ENCODE measurements at regions not wholly inside any gene's neighbourhood (a gene's known extent, or its start where the extent isn't known, plus 50 kb on each side); places are given as distances from the start of the nearest gene placed in this dataset.

DNA sequence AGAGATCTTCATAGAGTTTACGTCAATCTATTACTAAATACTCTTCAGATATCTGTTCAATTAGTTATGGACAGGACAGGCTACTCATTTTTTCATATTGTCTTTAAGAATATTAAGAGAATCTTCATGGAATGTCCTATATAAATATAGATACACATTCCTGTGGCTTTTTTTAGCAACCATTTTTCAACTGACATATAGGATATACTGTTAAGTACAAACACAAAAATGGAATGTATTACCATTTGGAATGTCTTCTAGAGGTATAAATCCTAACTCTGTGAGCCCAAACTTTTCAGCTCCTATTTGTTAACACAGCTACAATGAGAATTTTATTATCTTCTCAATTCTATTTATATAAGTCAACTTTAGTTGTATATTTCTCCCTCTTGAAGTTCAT is 239.6 kb upstream of the DEFB112 start:
- Histone ChIP-seq H2BK15ac (ENCODE audit: low read length) (no peak overlapping the region), H3K4me2 (ENCODE audit: insufficient read depth, low read length, poor library complexity, severe bottlenecking) (no peak overlapping the region), H3K27ac (replicated peaks; ENCODE audit: low read length) (no peak overlapping the region), H3K9me3 (replicated peaks in 1 of 2; ENCODE audit: control insufficient read depth in 2 of 2, insufficient read depth in 1 of 2, low read depth in 1 of 2, low read length in 2 of 2) (no peaks in the 10 kb centered on the region), H2BK120ac (ENCODE audit: low read depth, low read length) (no peak overlapping the region), H3K4ac (ENCODE audit: low read length) (no peak overlapping the region), H3K36me3 (replicated peaks in 1 of 2; ENCODE audit: control insufficient read depth in 2 of 2, insufficient read depth in 2 of 2, low read length in 2 of 2) (no peaks in the 10 kb centered on the region), H4K91ac (ENCODE audit: low read depth, low read length, poor library complexity) (no peak overlapping the region), H3K14ac (ENCODE audit: low read length) (no peak overlapping the region), H2AFZ (ENCODE audit: low read length) (no peak overlapping the region), H3K9ac (ENCODE audit: low read depth, low read length, poor library complexity) (no peak overlapping the region), H3K4me1 (ENCODE audit: control insufficient read depth in 2 of 2, insufficient read depth in 1 of 2, low read depth in 1 of 2, low read length in 2 of 2) (no peaks in the 10 kb centered on the region), H2AK5ac (ENCODE audit: low read depth, low read length) (no peak overlapping the region), H3K79me1 (ENCODE audit: low read depth, low read length) (no peaks in the 10 kb centered on the region), H3K4me3 (ENCODE audit: low read length in 2 of 2) (no peak overlapping the region), H4K8ac (ENCODE audit: low read depth, low read length) (no peak overlapping the region), H2BK5ac (ENCODE audit: low read length) (no peak overlapping the region), H3K27me3 (ENCODE audit: control insufficient read depth in 3 of 3, insufficient read depth in 3 of 3, low read depth in 1 of 3, low read length in 3 of 3) (no peaks in the 10 kb centered on the region), H3K23ac (ENCODE audit: low read depth, low read length, poor library complexity) (no peak overlapping the region), H2BK12ac (ENCODE audit: low read length) (no peak overlapping the region), H3K18ac (ENCODE audit: low read length) (no peak overlapping the region)
- no peak for DNase-seq (ENCODE audit: low spot score)
- no CpG with 5 or more reads among the region's 1 CpG for WGBS, 2 donors (ENCODE audit: extremely low coverage in 2 of 2, insufficient read length in 2 of 2, insufficient replicate concordance in 1 of 2)

DNA sequence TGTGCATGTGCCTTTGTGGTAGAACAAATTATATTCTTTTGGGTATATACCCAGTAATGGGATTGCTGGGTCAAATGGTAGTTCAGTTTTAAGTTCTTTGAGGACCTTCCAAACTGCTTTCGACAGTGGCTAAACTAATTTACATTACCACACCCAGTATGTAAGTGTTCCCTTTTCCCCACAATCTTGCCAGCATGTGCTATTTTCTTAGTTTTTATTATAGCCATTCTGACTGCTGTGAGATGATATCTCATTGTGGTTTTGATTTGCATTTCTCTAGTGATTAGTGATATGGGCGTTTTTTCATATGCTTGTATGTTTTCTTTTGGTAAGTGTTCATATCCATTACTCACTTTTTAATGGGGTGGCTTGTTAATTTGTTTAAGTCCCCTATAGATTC is 251.6 kb upstream of the DEFB112 start:
- Histone ChIP-seq H3K36me3 (replicated peaks in 1 of 2; ENCODE audit: control insufficient read depth in 2 of 2, insufficient read depth in 2 of 2, low read length in 2 of 2) (no peaks in the 10 kb centered on the region), H3K27me3 (ENCODE audit: control insufficient read depth in 3 of 3, insufficient read depth in 3 of 3, low read depth in 1 of 3, low read length in 3 of 3) (no peaks in the 10 kb centered on the region), H2BK120ac (ENCODE audit: low read depth, low read length) (no peak overlapping the region), H3K27ac (replicated peaks; ENCODE audit: low read length) (no peak overlapping the region), H3K79me1 (ENCODE audit: low read depth, low read length) (no peaks in the 10 kb centered on the region), H2BK5ac (ENCODE audit: low read length) (no peak overlapping the region), H3K14ac (ENCODE audit: low read length) (no peak overlapping the region), H2BK15ac (ENCODE audit: low read length) (no peak overlapping the region), H3K9me3 (replicated peaks in 1 of 2; ENCODE audit: control insufficient read depth in 2 of 2, insufficient read depth in 1 of 2, low read depth in 1 of 2, low read length in 2 of 2) (no peaks in the 10 kb centered on the region), H4K8ac (ENCODE audit: low read depth, low read length) (no peak overlapping the region), H2AK5ac (ENCODE audit: low read depth, low read length) (no peak overlapping the region), H3K23ac (ENCODE audit: low read depth, low read length, poor library complexity) (no peak overlapping the region), H3K18ac (ENCODE audit: low read length) (no peak overlapping the region), H3K4me2 (ENCODE audit: insufficient read depth, low read length, poor library complexity, severe bottlenecking) (no peak overlapping the region), H3K4me3 (ENCODE audit: low read length in 2 of 2) (no peak overlapping the region), H2AFZ (ENCODE audit: low read length) (no peak overlapping the region), H4K91ac (ENCODE audit: low read depth, low read length, poor library complexity) (no peak overlapping the region), H3K4ac (ENCODE audit: low read length) (no peak overlapping the region), H3K9ac (ENCODE audit: low read depth, low read length, poor library complexity) (no peak overlapping the region), H3K4me1 (ENCODE audit: control insufficient read depth in 2 of 2, insufficient read depth in 1 of 2, low read depth in 1 of 2, low read length in 2 of 2) (peaks cover 0 to 4% of the 10 kb centered on the region in 2 donors), H2BK12ac (ENCODE audit: low read length) (no peak overlapping the region)
- no peak for DNase-seq (ENCODE audit: low spot score)
- WGBS, 2 donors (ENCODE audit: extremely low coverage in 2 of 2, insufficient read length in 2 of 2, insufficient replicate concordance in 1 of 2), result no CpG with 5 or more reads among the region's 2 CpGs

DNA sequence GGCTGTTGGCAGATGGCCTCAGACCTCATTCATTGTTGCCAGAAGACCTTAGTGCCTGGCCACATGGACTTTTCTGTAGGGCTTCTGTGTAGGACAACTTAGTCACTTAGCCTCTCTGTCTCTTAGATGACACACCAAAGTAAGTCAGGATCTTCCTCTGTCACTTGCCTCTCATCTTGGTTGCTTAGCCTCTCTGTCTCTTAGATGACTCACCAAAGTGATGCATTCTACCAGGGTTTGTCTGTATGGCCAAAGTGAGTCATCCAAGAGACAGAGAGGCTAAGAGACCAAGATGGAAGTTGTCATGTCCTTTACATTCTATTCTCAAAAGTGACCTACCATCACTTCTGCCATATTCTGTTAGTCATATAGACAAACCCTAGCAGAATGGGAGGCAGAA is 255.9 kb upstream of the DEFB112 start:
- no peak overlapping the region for H3K4me3 ChIP-seq (ENCODE audit: low read length in 2 of 2)
- no peaks in the 10 kb centered on the region for H3K36me3 ChIP-seq (replicated peaks in 1 of 2; ENCODE audit: control insufficient read depth in 2 of 2, insufficient read depth in 2 of 2, low read length in 2 of 2)
- no peak for DNase-seq (ENCODE audit: low spot score)
- H2AFZ ChIP-seq (ENCODE audit: low read length), result no peak overlapping the region
- no peak overlapping the region for H3K18ac ChIP-seq (ENCODE audit: low read length)
- peaks cover 0 to 4% of the 10 kb centered on the region in 2 donors for H3K4me1 ChIP-seq (ENCODE audit: control insufficient read depth in 2 of 2, insufficient read depth in 1 of 2, low read depth in 1 of 2, low read length in 2 of 2)
- no peak overlapping the region for H3K4me2 ChIP-seq (ENCODE audit: insufficient read depth, low read length, poor library complexity, severe bottlenecking)
- H2BK120ac ChIP-seq (ENCODE audit: low read depth, low read length), result no peak overlapping the region
- no peaks in the 10 kb centered on the region for H3K79me1 ChIP-seq (ENCODE audit: low read depth, low read length)
- no peak overlapping the region for H3K14ac ChIP-seq (ENCODE audit: low read length)
- no peak overlapping the region for H3K4ac ChIP-seq (ENCODE audit: low read length)
- no peaks in the 10 kb centered on the region for H3K27me3 ChIP-seq (ENCODE audit: control insufficient read depth in 3 of 3, insufficient read depth in 3 of 3, low read depth in 1 of 3, low read length in 3 of 3)
- no peak overlapping the region for H3K27ac ChIP-seq (replicated peaks; ENCODE audit: low read length)
- no peak overlapping the region for H2BK12ac ChIP-seq (ENCODE audit: low read length)
- H4K8ac ChIP-seq (ENCODE audit: low read depth, low read length), result no peak overlapping the region
- no peak overlapping the region for H3K23ac ChIP-seq (ENCODE audit: low read depth, low read length, poor library complexity)
- H4K91ac ChIP-seq (ENCODE audit: low read depth, low read length, poor library complexity), result no peak overlapping the region
- H2AK5ac ChIP-seq (ENCODE audit: low read depth, low read length), result no peak overlapping the region
- no peak overlapping the region for H2BK15ac ChIP-seq (ENCODE audit: low read length)
- H3K9ac ChIP-seq (ENCODE audit: low read depth, low read length, poor library complexity), result no peak overlapping the region
- no peak overlapping the region for H2BK5ac ChIP-seq (ENCODE audit: low read length)
- H3K9me3 ChIP-seq (replicated peaks in 1 of 2; ENCODE audit: control insufficient read depth in 2 of 2, insufficient read depth in 1 of 2, low read depth in 1 of 2, low read length in 2 of 2), result no peaks in the 10 kb centered on the region

DNA sequence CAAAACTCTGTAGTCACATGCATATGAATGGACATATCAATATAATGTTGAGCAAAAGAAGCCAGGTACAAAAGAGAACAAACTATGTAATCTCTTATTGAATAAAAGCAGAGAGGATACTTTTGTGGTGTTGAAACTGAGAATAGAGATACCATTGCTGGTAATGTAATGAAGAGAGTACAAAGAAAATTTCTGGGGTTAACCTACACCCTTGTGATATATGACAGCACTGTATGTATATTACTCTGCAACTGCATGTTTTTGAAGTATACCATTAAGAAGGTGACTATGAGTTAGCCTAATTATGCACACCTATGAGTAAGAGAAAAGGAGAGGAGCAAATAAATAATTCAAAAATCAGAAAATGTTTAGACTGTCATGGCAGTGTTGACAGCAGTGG is 268.8 kb upstream of the DEFB112 start:
- no peak for DNase-seq (ENCODE audit: low spot score)
- Histone ChIP-seq H3K27me3 (ENCODE audit: control insufficient read depth in 3 of 3, insufficient read depth in 3 of 3, low read depth in 1 of 3, low read length in 3 of 3) (no peaks in the 10 kb centered on the region), H3K23ac (ENCODE audit: low read depth, low read length, poor library complexity) (no peak overlapping the region), H2AFZ (ENCODE audit: low read length) (no peak overlapping the region), H2BK120ac (ENCODE audit: low read depth, low read length) (no peak overlapping the region), H3K18ac (ENCODE audit: low read length) (no peak overlapping the region), H2BK5ac (ENCODE audit: low read length) (no peak overlapping the region), H3K4me1 (ENCODE audit: control insufficient read depth in 2 of 2, insufficient read depth in 1 of 2, low read depth in 1 of 2, low read length in 2 of 2) (peaks cover 0 to 2% of the 10 kb centered on the region in 2 donors), H3K4me3 (ENCODE audit: low read length in 2 of 2) (no peak overlapping the region), H3K14ac (ENCODE audit: low read length) (no peak overlapping the region), H2AK5ac (ENCODE audit: low read depth, low read length) (no peak overlapping the region), H4K8ac (ENCODE audit: low read depth, low read length) (no peak overlapping the region), H3K4ac (ENCODE audit: low read length) (no peak overlapping the region), H4K91ac (ENCODE audit: low read depth, low read length, poor library complexity) (no peak overlapping the region), H2BK12ac (ENCODE audit: low read length) (no peak overlapping the region), H3K79me1 (ENCODE audit: low read depth, low read length) (no peaks in the 10 kb centered on the region), H3K27ac (replicated peaks; ENCODE audit: low read length) (no peak overlapping the region), H3K9me3 (replicated peaks in 1 of 2; ENCODE audit: control insufficient read depth in 2 of 2, insufficient read depth in 1 of 2, low read depth in 1 of 2, low read length in 2 of 2) (no peaks in the 10 kb centered on the region), H3K36me3 (replicated peaks in 1 of 2; ENCODE audit: control insufficient read depth in 2 of 2, insufficient read depth in 2 of 2, low read length in 2 of 2) (no peaks in the 10 kb centered on the region), H2BK15ac (ENCODE audit: low read length) (no peak overlapping the region), H3K4me2 (ENCODE audit: insufficient read depth, low read length, poor library complexity, severe bottlenecking) (no peak overlapping the region), H3K9ac (ENCODE audit: low read depth, low read length, poor library complexity) (no peak overlapping the region)

Measured in neuronal stem cell (in vitro differentiated cells).